H1 (cell line): ENCODE measurements at regions not wholly inside any gene's neighbourhood (a gene's known extent, or its start where the extent isn't known, plus 50 kb on each side); places are given as distances from the start of the nearest gene placed in this dataset.

Experiments
- CTCF ChIA-PET: fragments of 300-600 bp; sonication (Branson Sonifier 250); formaldehyde crosslinking; loops from one replicate; lab custom pipeline; 2021; ENCODE audit not compliant: partially characterized antibody; lab: Charles Lee
- POLR2A ChIA-PET: fragments of 300-600 bp; sonication (Branson Sonifier 250); formaldehyde crosslinking; loops from one replicate; lab custom pipeline; 2021; ENCODE audit warnings: inconsistent platforms; ENCODE audit not compliant: partially characterized antibody; lab: Charles Lee
- DNase-seq, 2 experiments: peaks; one replicate each; pipeline versions ENCODE4 v3.0.0 to v3.0.0-alpha.2; 2010 to 2022; ENCODE audit warnings: low spot score in 2 of 2, low read depth in 1 of 2, mixed read lengths in 1 of 2
- FAIRE-seq: peaks from 2 replicates; lab custom pipeline; 2011; peaks lifted over from hg19 to GRCh38; lab: Jason Lieb, UNC
- H2AFZ ChIP-seq: 2 replicates; pipeline ENCODE4 v1.8.1; 2012; ENCODE audit warnings: low read length, inconsistent platforms
- H2AK5ac ChIP-seq: 2 replicates; pipeline ENCODE4 v1.6.1; 2013; ENCODE audit warnings: low read depth, low read length
- H2BK120ac ChIP-seq: replicated peaks from 2 replicates; pipeline ENCODE3; 2013; ENCODE audit warnings: low read depth, low read length, inconsistent platforms
- H2BK12ac ChIP-seq: 2 replicates; pipeline ENCODE4 v1.6.1; 2013; ENCODE audit warnings: low read depth, low read length
- H2BK15ac ChIP-seq: 2 replicates; pipeline ENCODE4 v1.6.1; 2013; ENCODE audit warnings: low read length
- H2BK20ac ChIP-seq: 2 replicates; pipeline ENCODE4 v1.6.1; 2013; ENCODE audit warnings: low read length
- H2BK5ac ChIP-seq: 2 replicates; pipeline ENCODE4 v1.6.1; 2013; ENCODE audit warnings: low read depth, low read length
- H3K14ac ChIP-seq: 2 replicates; pipeline ENCODE4 v1.6.1; 2013; ENCODE audit warnings: inconsistent platforms; ENCODE audit not compliant: insufficient read length
- H3K18ac ChIP-seq: 2 replicates; pipeline ENCODE4 v1.6.1; 2013; ENCODE audit warnings: low read length; ENCODE audit errors: extremely low read depth
- H3K23ac ChIP-seq: 2 replicates; pipeline ENCODE4 v1.6.1; 2013; ENCODE audit warnings: inconsistent platforms; ENCODE audit not compliant: insufficient read length
- H3K23me2 ChIP-seq: 2 replicates; pipeline ENCODE4 v1.6.1; 2013; ENCODE audit warnings: low read depth, low read length
- H3K27ac ChIP-seq: 2 replicates; pipeline ENCODE4 v1.6.1; 2011; ENCODE audit warnings: low read depth, low read length, inconsistent platforms
- H3K27me3 ChIP-seq, 4 experiments: replicated peaks in 1 of 4; 1 replicate in 1 of 4; 2 replicates in 3 of 4; pipeline versions ENCODE4 v1.6.1 to v1.8.1; 2011 to 2013; ENCODE audit warnings: low read length in 3 of 4, mild to moderate bottlenecking in 3 of 4, inconsistent platforms in 2 of 4, mixed read lengths in 2 of 4, moderate library complexity in 1 of 4; ENCODE audit not compliant: control insufficient read depth in 3 of 4, insufficient read depth in 3 of 4; ENCODE audit errors: extremely low read depth in 1 of 4
- H3K36me3 ChIP-seq, 4 experiments: 2 replicates each; pipeline versions ENCODE4 v1.6.1 to v1.8.1; 2011 to 2013; ENCODE audit warnings: mild to moderate bottlenecking in 4 of 4, low read length in 3 of 4, moderate library complexity in 2 of 4, control low read depth in 1 of 4, inconsistent platforms in 1 of 4; ENCODE audit not compliant: insufficient read depth in 4 of 4, control insufficient read depth in 2 of 4
- H3K4ac ChIP-seq: replicated peaks from 2 replicates; pipeline ENCODE3; 2013; ENCODE audit warnings: low read length, low read depth, mixed read lengths, inconsistent platforms; ENCODE audit not compliant: insufficient read length
- H3K4me1 ChIP-seq, 4 experiments: replicated peaks in 1 of 4; 1 replicate in 1 of 4; 2 replicates in 3 of 4; pipeline versions ENCODE4 v1.6.1 to v1.8.1; 2011 to 2013; ENCODE audit warnings: low read length in 3 of 4, inconsistent platforms in 2 of 4, mixed read lengths in 1 of 4; ENCODE audit not compliant: insufficient read depth in 4 of 4, control insufficient read depth in 3 of 4
- H3K4me2 ChIP-seq, 2 experiments: 2 replicates each; pipeline versions ENCODE4 v1.6.1 to v1.8.1; 2011 to 2013; ENCODE audit warnings: low read depth in 2 of 2, low read length in 2 of 2, control low read depth in 1 of 2, inconsistent platforms in 1 of 2, mild to moderate bottlenecking in 1 of 2; ENCODE audit not compliant: insufficient read depth in 1 of 2
- H3K4me3 ChIP-seq, 4 experiments: fragments of 200-600, 300-600 bp in 1 of 4; sonication (generic), shearing (Covaris generic), sonication (Bioruptor Twin) in 1 of 4; 2 replicates each; pipeline versions ENCODE4 v1.5.1 to v1.8.1; 2011 to 2016; ENCODE audit warnings: low read length in 4 of 4, low read depth in 3 of 4, control low read depth in 2 of 4, inconsistent platforms in 2 of 4, mild to moderate bottlenecking in 2 of 4, mixed read lengths in 1 of 4, moderate library complexity in 1 of 4; ENCODE audit not compliant: insufficient read depth in 2 of 4; ENCODE audit errors: extremely low read depth in 1 of 4
- H3K56ac ChIP-seq: replicated peaks from 2 replicates; pipeline ENCODE3; 2013; ENCODE audit warnings: low read depth, mild to moderate bottlenecking, mixed read lengths, low read length, inconsistent platforms; ENCODE audit not compliant: insufficient read length
- H3K79me1 ChIP-seq: 2 replicates; pipeline ENCODE4 v1.6.1; 2013; ENCODE audit warnings: low read depth, low read length, control low read depth
- H3K79me2 ChIP-seq, 2 experiments: 2 replicates each; pipeline versions ENCODE4 v1.6.1 to v1.8.1; 2012 to 2013; ENCODE audit warnings: low read length in 2 of 2, mild to moderate bottlenecking in 2 of 2, inconsistent platforms in 1 of 2; ENCODE audit not compliant: insufficient read depth in 2 of 2, control insufficient read depth in 1 of 2
- H3K9ac ChIP-seq, 4 experiments: replicated peaks in 1 of 4; 1 replicate in 1 of 4; 2 replicates in 3 of 4; pipeline versions ENCODE4 v1.6.1 to v1.8.1; 2011 to 2013; ENCODE audit warnings: low read depth in 3 of 4, low read length in 3 of 4, control low read depth in 2 of 4, mild to moderate bottlenecking in 2 of 4, moderate library complexity in 2 of 4, inconsistent platforms in 1 of 4; ENCODE audit errors: extremely low read depth in 1 of 4
- H3K9me3 ChIP-seq, 2 experiments: 2 replicates each; pipeline versions ENCODE4 v1.6.1 to v1.8.1; 2012 to 2013; ENCODE audit warnings: mild to moderate bottlenecking in 2 of 2, moderate library complexity in 2 of 2, control low read depth in 1 of 2, inconsistent platforms in 1 of 2, low read depth in 1 of 2, low read length in 1 of 2, mixed read lengths in 1 of 2; ENCODE audit not compliant: insufficient read depth in 2 of 2
- H4K20me1 ChIP-seq, 2 experiments: replicated peaks in 1 of 2; 2 replicates each; pipeline versions ENCODE3 to v1.8.1; 2011 to 2013; ENCODE audit warnings: inconsistent platforms in 2 of 2, low read length in 2 of 2, mild to moderate bottlenecking in 1 of 2; ENCODE audit not compliant: insufficient read depth in 2 of 2, control insufficient read depth in 1 of 2
- H4K5ac ChIP-seq: 2 replicates; pipeline ENCODE4 v1.6.1; 2013; ENCODE audit warnings: low read length, low read depth, mixed read lengths, inconsistent platforms; ENCODE audit not compliant: insufficient read length
- H4K8ac ChIP-seq: 2 replicates; pipeline ENCODE4 v1.8.0; 2013; ENCODE audit warnings: mild to moderate bottlenecking, moderate library complexity, low read length, inconsistent platforms; ENCODE audit not compliant: insufficient read depth; ENCODE audit errors: extremely low read depth
- H4K91ac ChIP-seq: replicated peaks from 2 replicates; pipeline ENCODE3; 2013; ENCODE audit warnings: low read length, mixed read lengths, inconsistent platforms; ENCODE audit not compliant: insufficient read length
- ASH2L ChIP-seq: fragments of 200-600, 300-600 bp; sonication (generic); IDR thresholded peaks from one replicate; pipeline ENCODE4 v1.7.1; 2017; ENCODE audit warnings: low read length
- CEBPB ChIP-seq: IDR thresholded peaks from 2 replicates; pipeline ENCODE4 v1.6.1; 2012; ENCODE audit warnings: low read depth, low read length
- CHD2 ChIP-seq: IDR thresholded peaks from 2 replicates; pipeline ENCODE4 v1.6.1; 2012; ENCODE audit warnings: low read length, improper control_type of control experiment
- CTBP2 ChIP-seq: IDR thresholded peaks from 2 replicates; pipeline ENCODE4 v1.7.0; 2011; ENCODE audit warnings: borderline replicate concordance, mild to moderate bottlenecking, moderate library complexity, mixed read lengths, low read length; ENCODE audit not compliant: insufficient read depth, insufficient read length
- GTF2F1 ChIP-seq: IDR thresholded peaks from 2 replicates; pipeline ENCODE4 v1.6.1; 2012; ENCODE audit warnings: low read depth, low read length, improper control_type of control experiment, borderline replicate concordance
- JUN ChIP-seq: IDR thresholded peaks from 2 replicates; pipeline ENCODE4 v1.6.1; 2011; ENCODE audit warnings: low read depth, mild to moderate bottlenecking, improper control_type of control experiment, low read length
- NANOG ChIP-seq: IDR thresholded peaks from 2 replicates; pipeline ENCODE4 v1.6.1; 2011; ENCODE audit warnings: low read length, low read depth, mild to moderate bottlenecking, inconsistent platforms; ENCODE audit not compliant: insufficient read depth, poor library complexity, severe bottlenecking
- POLR2A ChIP-seq, 2 experiments: IDR thresholded peaks; 1 replicate in 1 of 2; 2 replicates in 1 of 2; pipeline ENCODE4 v1.6.1; 2011; ENCODE audit warnings: low read depth in 2 of 2, low read length in 2 of 2, mild to moderate bottlenecking in 2 of 2; ENCODE audit errors: control extremely low read depth in 1 of 2
- POLR2AphosphoS5 ChIP-seq: IDR thresholded peaks from 2 replicates; pipeline ENCODE4 v1.6.1; 2011; ENCODE audit warnings: low read depth, low read length
- RAD21 ChIP-seq, 2 experiments: IDR thresholded peaks in 1 of 2; conservative IDR thresholded peaks in 1 of 2; 2 replicates each; pipeline ENCODE4 v1.6.1; 2011; ENCODE audit warnings: low read depth in 2 of 2, low read length in 2 of 2, improper control_type of control experiment in 1 of 2, inconsistent platforms in 1 of 2, mild to moderate bottlenecking in 1 of 2, moderate library complexity in 1 of 2
- SP1 ChIP-seq: IDR thresholded peaks from 2 replicates; pipeline ENCODE4 v1.6.1; 2011; ENCODE audit warnings: low read depth, low read length
- SP4 ChIP-seq: IDR thresholded peaks from 2 replicates; pipeline ENCODE4 v1.6.1; 2012; ENCODE audit warnings: low read length, inconsistent platforms
- SUZ12 ChIP-seq: fragments of 200-600 bp; sonication (generic); IDR thresholded peaks from 2 replicates; pipeline ENCODE4 v1.6.1; 2012; ENCODE audit warnings: mild to moderate bottlenecking, inconsistent platforms, low read length, moderate library complexity, mixed read lengths
- TAF1 ChIP-seq: IDR thresholded peaks from 2 replicates; pipeline ENCODE4 v1.6.1; 2011; ENCODE audit warnings: mild to moderate bottlenecking, low read depth, low read length
- TBP ChIP-seq: IDR thresholded peaks from 2 replicates; pipeline ENCODE4 v1.6.1; 2011; ENCODE audit warnings: low read depth, low read length, improper control_type of control experiment
- TEAD4 ChIP-seq: IDR thresholded peaks from 2 replicates; pipeline ENCODE4 v1.6.1; 2012; ENCODE audit warnings: low read depth, low read length, inconsistent platforms, mixed read lengths
- WGBS, 2 experiments: shearing (Covaris generic) in 1 of 2; methylation state at CpG; one replicate each; pipeline versions ENCODE4 v1.1.6 to v1.1.7; 2013 to 2015; ENCODE audit warnings: low lambda C conversion rate in 2 of 2, mixed read lengths in 2 of 2, inconsistent platforms in 1 of 2, low coverage in 1 of 2, missing lambda C conversion rate in 1 of 2; ENCODE audit not compliant: insufficient replicate concordance in 2 of 2, insufficient coverage in 1 of 2, insufficient read length in 1 of 2; ENCODE audit errors: extremely low coverage in 1 of 2, missing lambda C conversion rate in 1 of 2; 5-methylcytosine and 5-hydroxymethylcytosine counted together

DNA sequence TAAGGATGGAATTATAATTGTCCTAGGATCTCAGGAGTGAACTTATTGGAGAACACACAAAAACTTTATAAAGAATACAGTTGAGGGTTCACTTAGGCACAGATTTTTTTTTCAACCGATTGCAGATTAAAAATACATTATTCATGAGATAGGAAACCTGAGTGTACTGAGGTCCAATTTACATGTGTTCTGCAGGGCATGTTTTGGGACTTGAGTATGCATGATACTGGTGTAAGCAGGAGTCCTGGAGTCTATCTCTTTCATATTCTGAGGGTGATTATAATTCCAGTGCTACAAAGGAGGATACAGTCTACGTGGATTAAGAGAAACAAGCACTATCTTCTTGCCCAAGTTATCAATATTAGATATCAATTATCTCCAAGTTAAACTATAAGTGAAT is 139.3 kb upstream of the HSFY2 start:
- Histone ChIP-seq H3K4me3 (no peak overlapping the region), H3K4ac (no peak overlapping the region), H2BK120ac (no peak overlapping the region), H3K27me3 (no peaks in the 10 kb centered on the region), H2BK5ac (no peak overlapping the region), H3K14ac (no peak overlapping the region), H3K56ac (no peak overlapping the region), H2BK15ac (no peak overlapping the region), H3K4me1 (no peaks in the 10 kb centered on the region), H3K9me3 (no peaks in the 10 kb centered on the region), H3K9ac (no peak overlapping the region), H4K91ac (no peak overlapping the region), H3K18ac (no peak overlapping the region), H2AK5ac (no peak overlapping the region), H3K23ac (no peak overlapping the region), H3K27ac (no peak overlapping the region), H3K79me2 (no peaks in the 10 kb centered on the region), H3K4me2 (no peak overlapping the region), H3K36me3 (no peaks in the 10 kb centered on the region), H2BK20ac (no peak overlapping the region), H3K79me1 (no peaks in the 10 kb centered on the region), H4K20me1 (no peaks in the 10 kb centered on the region), H4K5ac (no peak overlapping the region), H2AFZ (no peak overlapping the region), H3K23me2 (no peaks in the 10 kb centered on the region), H4K8ac (no peak overlapping the region), H2BK12ac (no peak overlapping the region)
- 93% methylated on average over 2 of the region's 2 CpGs; no CpG with 5 or more reads in 1 of the 2 experiments for WGBS, 2 experiments
- FAIRE-seq (no peak), DNase-seq (no peak)
- CTCF ChIA-PET, result no interaction called here
- POLR2A ChIA-PET, result no interaction called here
- TF ChIP-seq CHD2, result no peak
- no peak for TF ChIP-seq CTBP2
- TF ChIP-seq NANOG, result no peak
- TF ChIP-seq SP4, result no peak
- TF ChIP-seq SUZ12, result no peak
- no peak for TF ChIP-seq SP1
- TF ChIP-seq POLR2A (IDR thresholded peaks at IDR 0.05; ENCODE audit: control extremely low read depth in 1 of 2, low read depth in 2 of 2, low read length in 2 of 2), result no peak
- no peak for TF ChIP-seq ASH2L
- TF ChIP-seq JUN, result no peak
- no peak for TF ChIP-seq POLR2AphosphoS5
- no peak for TF ChIP-seq TAF1
- no peak for TF ChIP-seq RAD21 (IDR thresholded peaks at IDR 0.05 in 1 of 2, conservative IDR thresholded peaks at IDR 0.05 in 1 of 2; ENCODE audit: low read depth in 2 of 2, low read length in 2 of 2)
- TF ChIP-seq TEAD4, result no peak
- no peak for TF ChIP-seq CEBPB
- TF ChIP-seq GTF2F1, result no peak
- TF ChIP-seq TBP, result no peak
